Muscle of leg (tissue), 3 donors: ENCODE measurements at regions not wholly inside any gene's neighbourhood (a gene's known extent, or its start where the extent isn't known, plus 50 kb on each side); places are given as distances from the start of the nearest gene placed in this dataset.

Experiments
- DNase-seq: peaks from one replicate; pipeline ENCODE4 v3.0.0; 2013
- H3K27ac ChIP-seq: one replicate; pipeline ENCODE4 v1.5.1; 2013; ENCODE audit warnings: mild to moderate bottlenecking, low read length, control low read depth
- H3K27me3 ChIP-seq: one replicate; pipeline ENCODE4 v1.6.1; 2013; ENCODE audit warnings: low read length; ENCODE audit not compliant: control insufficient read depth, insufficient read depth
- H3K36me3 ChIP-seq: one replicate; pipeline ENCODE4 v1.6.1; 2013; ENCODE audit warnings: low read length; ENCODE audit not compliant: control insufficient read depth, insufficient read depth
- H3K4me1 ChIP-seq: one replicate; pipeline ENCODE4 v1.6.1; 2013; ENCODE audit warnings: low read length; ENCODE audit not compliant: control insufficient read depth, insufficient read depth
- H3K4me3 ChIP-seq: one replicate; pipeline ENCODE4 v1.5.1; 2013; ENCODE audit warnings: low read length, control low read depth
- H3K9me3 ChIP-seq: replicated peaks from 2 replicates; pipeline ENCODE4 v1.6.1; 2013; ENCODE audit warnings: low read depth, low read length; ENCODE audit not compliant: control insufficient read depth
- WGBS: methylation state at CpG from one replicate; pipeline ENCODE4 v1.1.5; 2013; ENCODE audit warnings: missing lambda C conversion rate; ENCODE audit not compliant: insufficient coverage; 5-methylcytosine and 5-hydroxymethylcytosine counted together

- no peak overlapping the region for H3K27ac ChIP-seq
- H3K4me1 ChIP-seq, result peaks cover 4% of the 10 kb centered on the region
- H3K4me3 ChIP-seq, result no peak overlapping the region
- H3K27me3 ChIP-seq, result no peaks in the 10 kb centered on the region
- H3K9me3 ChIP-seq, result no peaks in the 10 kb centered on the region
- WGBS, result no CpG with 5 or more reads among the region's 2 CpGs
- DNase-seq, result no peak
- H3K36me3 ChIP-seq, result no peaks in the 10 kb centered on the region
Measured at GRCh38 chr21:24050231-24050630, 1557.0 kb downstream of the MRPL39 start.

DNA sequence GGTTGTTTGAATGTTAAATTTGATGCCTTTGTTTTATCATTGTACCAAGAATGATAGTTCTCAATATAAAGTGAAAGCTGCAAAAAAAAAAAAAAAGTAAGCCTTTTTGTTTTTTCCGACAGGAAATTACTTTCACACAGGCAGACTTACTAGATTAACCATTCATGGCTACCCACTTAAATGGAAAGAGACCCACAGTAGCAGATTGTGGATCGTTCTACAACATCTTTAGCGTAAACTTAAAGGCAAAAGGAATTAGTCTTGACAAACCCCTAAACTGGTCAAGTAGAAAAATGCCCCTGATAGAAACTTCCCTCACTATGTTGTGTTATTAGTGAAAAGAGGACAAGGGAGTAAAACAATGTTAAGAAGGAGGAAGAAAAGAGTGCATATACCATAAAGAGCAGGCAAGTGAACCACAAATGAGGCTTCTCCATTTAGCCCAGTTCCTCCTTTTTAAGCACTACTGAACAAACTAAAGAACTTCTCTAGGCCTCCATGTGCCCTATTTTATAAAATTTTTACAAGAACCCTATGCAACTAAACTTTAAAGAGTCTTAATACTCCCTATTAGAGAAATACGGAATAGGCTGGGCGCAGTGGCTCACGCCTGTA lies 1560.3 kb downstream of the MRPL39 start:
- DNase-seq, result no peak
- no CpG with 5 or more reads among the region's 6 CpGs for WGBS
- no peak overlapping the region for H3K4me3 ChIP-seq
- no peaks in the 10 kb centered on the region for H3K36me3 ChIP-seq
- H3K4me1 ChIP-seq, result peaks cover 4% of the 10 kb centered on the region
- H3K27me3 ChIP-seq, result no peaks in the 10 kb centered on the region
- H3K27ac ChIP-seq, result no peak overlapping the region
- no peaks in the 10 kb centered on the region for H3K9me3 ChIP-seq

DNA sequence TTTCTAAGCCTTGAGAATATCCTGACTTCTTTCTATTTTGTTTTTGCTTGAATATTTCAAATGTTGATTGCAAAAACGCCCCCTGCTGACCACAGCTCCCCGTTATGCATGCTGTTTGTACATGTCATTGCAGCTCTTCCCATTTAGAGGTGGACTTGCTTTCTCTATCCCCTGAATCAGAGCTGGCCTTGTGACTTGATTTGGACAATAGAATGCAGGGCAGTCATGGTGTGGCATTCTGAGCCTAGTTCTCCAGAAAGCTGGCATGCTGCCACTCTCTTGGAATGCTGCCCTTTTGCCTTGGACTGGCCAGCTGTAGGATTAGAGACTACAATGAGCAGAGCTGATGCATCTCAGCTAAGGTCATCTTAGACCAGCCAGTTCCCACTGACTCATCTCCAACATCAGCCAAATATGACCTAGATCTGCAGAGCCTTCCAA lies 1561.5 kb downstream of the MRPL39 start:
- Histone ChIP-seq H3K27ac (no peak overlapping the region), H3K36me3 (no peaks in the 10 kb centered on the region), H3K9me3 (no peaks in the 10 kb centered on the region), H3K27me3 (no peaks in the 10 kb centered on the region), H3K4me3 (no peak overlapping the region), H3K4me1 (peaks cover 4% of the 10 kb centered on the region)
- peak; percentile 94 for DNase-seq
- no CpG with 5 or more reads among the region's 2 CpGs for whole genome bisulfite sequencing

GRCh38 chr21:24045373-24045772 lies 1561.9 kb downstream of the MRPL39 start:
- Histone ChIP-seq H3K9me3 (no peaks in the 10 kb centered on the region), H3K36me3 (no peaks in the 10 kb centered on the region), H3K4me1 (peaks cover 4% of the 10 kb centered on the region), H3K27ac (no peak overlapping the region), H3K27me3 (no peaks in the 10 kb centered on the region), H3K4me3 (no peak overlapping the region)
- DNase-seq, result no peak
- no CpG with 5 or more reads among the region's 4 CpGs for WGBS

- DNase-seq, result no peak
- H3K9me3 ChIP-seq, result no peaks in the 10 kb centered on the region
- no peaks in the 10 kb centered on the region for H3K36me3 ChIP-seq
- H3K4me3 ChIP-seq, result no peak overlapping the region
- no peaks in the 10 kb centered on the region for H3K27me3 ChIP-seq
- H3K27ac ChIP-seq, result no peak overlapping the region
- no CpG with 5 or more reads among the region's 1 CpG for WGBS
- peaks cover 4% of the 10 kb centered on the region for H3K4me1 ChIP-seq
Measured at GRCh38 chr21:24042687-24043086, 1564.6 kb downstream of the MRPL39 start.

- Histone ChIP-seq H3K36me3 (no peaks in the 10 kb centered on the region), H3K27ac (no peak overlapping the region), H3K4me3 (no peak overlapping the region), H3K9me3 (no peaks in the 10 kb centered on the region), H3K4me1 (no peaks in the 10 kb centered on the region), H3K27me3 (no peaks in the 10 kb centered on the region)
- WGBS, result 40% methylated on average over 1 of the region's 2 CpGs
- DNase-seq, result no peak
Measured at GRCh38 chr21:24032709-24033232, 1574.5 kb downstream of the MRPL39 start.

- H3K36me3 ChIP-seq, result no peaks in the 10 kb centered on the region
- no peaks in the 10 kb centered on the region for H3K9me3 ChIP-seq
- no peaks in the 10 kb centered on the region for H3K4me1 ChIP-seq
- no peaks in the 10 kb centered on the region for H3K27me3 ChIP-seq
- no peak overlapping the region for H3K4me3 ChIP-seq
- no peak overlapping the region for H3K27ac ChIP-seq
- peak; percentile 56 for DNase-seq
- WGBS, result 40% methylated on average over 4 of the region's 4 CpGs
Measured at GRCh38 chr21:24027396-24027795, 1579.9 kb downstream of the MRPL39 start.

DNA sequence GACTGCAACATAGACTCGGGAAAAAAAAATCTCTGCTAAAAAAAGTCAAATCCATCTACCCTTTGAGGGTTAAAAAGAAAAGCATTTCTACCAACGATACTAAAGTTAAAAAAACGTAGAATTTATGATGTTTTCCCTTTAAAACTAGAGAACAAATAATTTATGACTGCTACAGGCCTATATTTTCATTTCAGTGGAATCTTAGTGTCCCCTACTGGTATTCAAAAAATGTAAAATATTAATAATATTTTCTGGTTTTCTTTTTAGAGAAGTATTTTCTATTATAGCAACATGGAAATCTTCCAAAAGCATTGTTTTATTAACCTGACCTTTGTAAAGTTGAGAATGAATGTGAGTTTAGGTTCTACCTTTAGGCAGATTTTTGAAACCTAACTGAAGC lies 1582.2 kb downstream of the MRPL39 start:
- no peak for DNase-seq
- Histone ChIP-seq H3K4me1 (no peaks in the 10 kb centered on the region), H3K36me3 (no peaks in the 10 kb centered on the region), H3K27ac (no peak overlapping the region), H3K27me3 (no peaks in the 10 kb centered on the region), H3K9me3 (peaks cover 4% of the 10 kb centered on the region), H3K4me3 (no peak overlapping the region)
- WGBS, result no CpG with 5 or more reads among the region's 3 CpGs

GRCh38 chr21:24023936-24024335 lies 1583.3 kb downstream of the MRPL39 start:
- Histone ChIP-seq H3K4me3 (no peak overlapping the region), H3K4me1 (no peaks in the 10 kb centered on the region), H3K27ac (no peak overlapping the region), H3K36me3 (no peaks in the 10 kb centered on the region), H3K27me3 (no peaks in the 10 kb centered on the region), H3K9me3 (peaks cover 4% of the 10 kb centered on the region)
- DNase-seq, result peak; percentile 19
- WGBS, result no CpG with 5 or more reads among the region's 1 CpG

- DNase-seq, result peak; percentile 55
- H3K4me1 ChIP-seq, result no peaks in the 10 kb centered on the region
- H3K27me3 ChIP-seq, result no peaks in the 10 kb centered on the region
- no CpG with 5 or more reads among the region's 3 CpGs for WGBS
- H3K4me3 ChIP-seq, result no peak overlapping the region
- H3K9me3 ChIP-seq, result peaks cover 4% of the 10 kb centered on the region
- no peaks in the 10 kb centered on the region for H3K36me3 ChIP-seq
- H3K27ac ChIP-seq, result no peak overlapping the region
Measured at GRCh38 chr21:24023402-24023801, 1583.9 kb downstream of the MRPL39 start.

- WGBS, result no CpG with 5 or more reads among the region's 1 CpG
- H3K36me3 ChIP-seq, result no peaks in the 10 kb centered on the region
Measured at GRCh38 chr21:24014381-24014780, 1592.9 kb downstream of the MRPL39 start.

More at GRCh38 chr21:24014381-24014780, 1592.9 kb downstream of the MRPL39 start:
- H3K9me3 ChIP-seq, result no peaks in the 10 kb centered on the region
- H3K27ac ChIP-seq, result no peak overlapping the region
- no peak overlapping the region for H3K4me3 ChIP-seq
- no peak for DNase-seq
- H3K27me3 ChIP-seq, result no peaks in the 10 kb centered on the region
- H3K4me1 ChIP-seq, result no peaks in the 10 kb centered on the region
